Thyroid gland (tissue), 4 donors: ENCODE measurements at regions not wholly inside any gene's neighbourhood (a gene's known extent, or its start where the extent isn't known, plus 50 kb on each side); places are given as distances from the start of the nearest gene placed in this dataset.

Source experiments
- DNase-seq, 2 donors: peaks; one replicate each; pipeline ENCODE4 v3.0.0-alpha.2; 2019
- H3K27ac ChIP-seq, 3 donors: fragments of 200-600 bp; sonication (generic); 1 replicate in 2 of 3; 2 replicates in 1 of 3; pipeline ENCODE4 v1.5.1; 2016 to 2019; ENCODE audit warnings: mild to moderate bottlenecking in 1 of 3, moderate library complexity in 1 of 3
- H3K27me3 ChIP-seq: fragments of 200-600 bp; sonication (generic); one replicate; pipeline ENCODE4 v1.5.1; 2019
- H3K36me3 ChIP-seq, 2 donors: fragments of 200-600 bp; sonication (generic); one replicate each; pipeline ENCODE4 v1.5.1; 2016 to 2019
- H3K4me1 ChIP-seq, 2 donors: fragments of 200-600 bp; sonication (generic); one replicate each; pipeline ENCODE4 v1.5.1; 2017 to 2019
- H3K4me3 ChIP-seq, 3 donors: fragments of 200-600 bp; sonication (generic); replicated peaks in 1 of 3; 1 replicate in 2 of 3; 2 replicates in 1 of 3; pipeline ENCODE4 v1.5.1; 2016; ENCODE audit warnings: mild to moderate bottlenecking in 1 of 3
- H3K9me3 ChIP-seq: fragments of 200-600 bp; sonication (generic); one replicate; pipeline ENCODE4 v1.5.1; 2017
- CTCF ChIP-seq, 6 experiments: fragments of 200-600 bp in 3 of 6; fragments of 450-650 bp in 3 of 6; sonication (generic) in 3 of 6; IDR thresholded peaks; one replicate each; pipeline ENCODE4 v1.5.1; 2016 to 2019; ENCODE audit warnings: antibody characterized with exemption in 6 of 6, mild to moderate bottlenecking in 2 of 6, inconsistent platforms in 1 of 6, moderate library complexity in 1 of 6
- POLR2A ChIP-seq, 2 donors: fragments of 450-650 bp; IDR thresholded peaks; one replicate each; pipeline ENCODE4 v1.6.1; 2017; ENCODE audit warnings: antibody characterized with exemption in 2 of 2, mild to moderate bottlenecking in 2 of 2, moderate library complexity in 1 of 2
- WGBS, 2 donors: methylation state at CpG; one replicate each; pipeline ENCODE4 v1.1.5; 2017; 5-methylcytosine and 5-hydroxymethylcytosine counted together
- intact Hi-C: fragments of 100-400 bp; cut with DNase I; formaldehyde crosslinking; loops from one replicate; pipeline ENCODE4 v1.15.1; 2023

- TF ChIP-seq CTCF (IDR thresholded peaks at IDR 0.05): no peak
- TF ChIP-seq POLR2A (IDR thresholded peaks at IDR 0.05): no peak
- Histone ChIP-seq H3K36me3 (no peaks in the 10 kb centered on the region), H3K4me1 (no peaks in the 10 kb centered on the region), H3K27me3 (no peaks in the 10 kb centered on the region), H3K27ac (no peak overlapping the region), H3K9me3 (no peaks in the 10 kb centered on the region), H3K4me3 (no peak overlapping the region)
- DNase-seq: no peak
- intact Hi-C loops: no loop called here
- 93 to 97% methylated on average over 3 of the region's 3 CpGs for WGBS, 2 donors
Observed at GRCh38 chr20:11260611-11261010, 586.8 kb upstream of the JAG1 start.

GRCh38 chr20:11261533-11262000 lies 587.8 kb upstream of the JAG1 start:
- Histone ChIP-seq H3K27me3 (no peaks in the 10 kb centered on the region), H3K36me3 (no peaks in the 10 kb centered on the region), H3K4me3 (no peak overlapping the region), H3K4me1 (no peaks in the 10 kb centered on the region), H3K9me3 (no peaks in the 10 kb centered on the region), H3K27ac (no peak overlapping the region)
- no peak for DNase-seq
- no peak for TF ChIP-seq POLR2A (IDR thresholded peaks at IDR 0.05)
- TF ChIP-seq CTCF (IDR thresholded peaks at IDR 0.05): no peak
- 76 to 80% methylated on average over 4 to 5 of the region's 5 CpGs for WGBS, 2 donors
- intact Hi-C loops: no loop called here

DNA sequence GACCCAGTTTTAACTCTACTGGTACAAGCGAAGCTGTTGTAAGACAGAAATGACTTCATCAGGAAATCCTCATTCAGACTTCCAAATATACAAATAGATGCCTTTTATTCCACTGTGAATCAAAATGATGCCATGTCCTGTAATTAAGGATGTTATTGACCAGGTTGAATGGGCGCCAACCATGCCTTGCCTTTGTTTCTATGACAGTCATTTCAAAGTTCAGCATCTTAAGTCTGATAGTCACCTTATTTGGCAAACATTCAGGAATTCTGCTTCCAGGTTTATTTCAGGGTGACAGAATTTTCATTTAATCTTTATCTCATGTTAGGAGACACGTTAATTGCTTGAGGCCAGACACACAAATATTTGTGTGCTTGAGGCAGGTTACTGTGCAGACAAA lies 592.8 kb upstream of the JAG1 start:
- DNase-seq: no peak
- no peaks in the 10 kb centered on the region for H3K36me3 ChIP-seq
- H3K27me3 ChIP-seq: no peaks in the 10 kb centered on the region
- no peaks in the 10 kb centered on the region for H3K9me3 ChIP-seq
- intact Hi-C loops: no loop called here
- H3K27ac ChIP-seq: no peak overlapping the region
- no peak for TF ChIP-seq POLR2A (IDR thresholded peaks at IDR 0.05)
- no peak for TF ChIP-seq CTCF (IDR thresholded peaks at IDR 0.05)
- H3K4me3 ChIP-seq: no peak overlapping the region
- H3K4me1 ChIP-seq: peaks cover 0 to 14% of the 10 kb centered on the region in 2 donors
- WGBS, 2 donors: 80 to 84% methylated on average over 3 of the region's 3 CpGs

- no peak overlapping the region for H3K4me3 ChIP-seq
- WGBS, 2 donors: 40 to 57% methylated on average over 5 of the region's 5 CpGs
- peaks cover 0 to 14% of the 10 kb centered on the region in 2 donors for H3K4me1 ChIP-seq
- H3K9me3 ChIP-seq: no peaks in the 10 kb centered on the region
- no peaks in the 10 kb centered on the region for H3K36me3 ChIP-seq
- no peaks in the 10 kb centered on the region for H3K27me3 ChIP-seq
- H3K27ac ChIP-seq: no peak overlapping the region
- intact Hi-C loops: no loop called here
- TF ChIP-seq CTCF (IDR thresholded peaks at IDR 0.05) (no peak), POLR2A (IDR thresholded peaks at IDR 0.05) (no peak)
- no peak for DNase-seq
Observed at GRCh38 chr20:11267131-11267761, 593.4 kb upstream of the JAG1 start.

GRCh38 chr20:11267762-11268335 lies 594.0 kb upstream of the JAG1 start:
- no peak for DNase-seq
- peaks cover 0 to 14% of the 10 kb centered on the region in 2 donors for H3K4me1 ChIP-seq
- H3K27ac ChIP-seq: no peak overlapping the region
- no peaks in the 10 kb centered on the region for H3K27me3 ChIP-seq
- no peak overlapping the region for H3K4me3 ChIP-seq
- 65 to 94% methylated on average over 3 to 4 of the region's 4 CpGs for WGBS, 2 donors
- H3K36me3 ChIP-seq: no peaks in the 10 kb centered on the region
- H3K9me3 ChIP-seq: no peaks in the 10 kb centered on the region
- intact Hi-C loops: no loop called here
- TF ChIP-seq POLR2A (IDR thresholded peaks at IDR 0.05): no peak
- no peak for TF ChIP-seq CTCF (IDR thresholded peaks at IDR 0.05)
